ENCODE measurements at regions not wholly inside any gene's neighbourhood (a gene's known extent, or its start where the extent isn't known, plus 50 kb on each side); places are given as distances from the start of the nearest gene placed in this dataset.

GRCh38 chr4:114334884-114335330 lies 263.7 kb upstream of the UGT8 start:
- H3K4me3 ChIP-seq (ENCODE audit: extremely low read depth in 1 of 4, insufficient read depth in 2 of 4, low read depth in 3 of 4, low read length in 4 of 4), result no peak overlapping the region
- no peaks in the 10 kb centered on the region for H3K9me3 ChIP-seq (ENCODE audit: insufficient read depth in 2 of 2, low read depth in 1 of 2, low read length in 1 of 2)
- no peak overlapping the region for H3K18ac ChIP-seq (ENCODE audit: extremely low read depth, low read length)
- no peak overlapping the region for H2AFZ ChIP-seq (ENCODE audit: low read length)
- H3K79me2 ChIP-seq (ENCODE audit: control insufficient read depth in 1 of 2, insufficient read depth in 2 of 2, low read length in 2 of 2), result no peaks in the 10 kb centered on the region
- DNase-seq (ENCODE audit: low read depth in 1 of 2, low spot score in 2 of 2) (no peak), FAIRE-seq (no peak)
- no peak overlapping the region for H2BK5ac ChIP-seq (ENCODE audit: low read depth, low read length)
- H4K5ac ChIP-seq (ENCODE audit: insufficient read length, low read depth, low read length), result no peak overlapping the region
- no peak overlapping the region for H4K8ac ChIP-seq (ENCODE audit: extremely low read depth, insufficient read depth, low read length)
- no peak overlapping the region for H2BK120ac ChIP-seq (replicated peaks; ENCODE audit: low read depth, low read length)
- H3K4ac ChIP-seq (replicated peaks; ENCODE audit: insufficient read length, low read depth, low read length), result no peak overlapping the region
- no peak overlapping the region for H2BK20ac ChIP-seq (ENCODE audit: low read length)
- no peaks in the 10 kb centered on the region for H4K20me1 ChIP-seq (replicated peaks in 1 of 2; ENCODE audit: control insufficient read depth in 1 of 2, insufficient read depth in 2 of 2, low read length in 2 of 2)
- H3K9ac ChIP-seq (replicated peaks in 1 of 4; ENCODE audit: extremely low read depth in 1 of 4, low read depth in 3 of 4, low read length in 3 of 4), result no peak overlapping the region
- no peak overlapping the region for H3K23ac ChIP-seq (ENCODE audit: insufficient read length)
- no peak overlapping the region for H4K91ac ChIP-seq (replicated peaks; ENCODE audit: insufficient read length, low read length)
- no peak overlapping the region for H2AK5ac ChIP-seq (ENCODE audit: low read depth, low read length)
- POLR2A ChIA-PET (ENCODE audit: partially characterized antibody), result no interaction called here
- H2BK12ac ChIP-seq (ENCODE audit: low read depth, low read length), result no peak overlapping the region
- H2BK15ac ChIP-seq (ENCODE audit: low read length), result no peak overlapping the region
- H3K56ac ChIP-seq (replicated peaks; ENCODE audit: insufficient read length, low read depth, low read length), result no peak overlapping the region
- no peaks in the 10 kb centered on the region for H3K4me1 ChIP-seq (replicated peaks in 1 of 4; ENCODE audit: control insufficient read depth in 3 of 4, insufficient read depth in 4 of 4, low read length in 3 of 4)
- no peak overlapping the region for H3K4me2 ChIP-seq (ENCODE audit: insufficient read depth in 1 of 2, low read depth in 2 of 2, low read length in 2 of 2)
- no peak overlapping the region for H3K27ac ChIP-seq (ENCODE audit: low read depth, low read length)
- no peak for TF ChIP-seq TBP (IDR thresholded peaks at IDR 0.05; ENCODE audit: low read depth, low read length)
- TF ChIP-seq SUZ12 (IDR thresholded peaks at IDR 0.05; ENCODE audit: low read length), result no peak
- no peak for TF ChIP-seq TEAD4 (IDR thresholded peaks at IDR 0.05; ENCODE audit: low read depth, low read length)
- no peak for TF ChIP-seq BCL11A (IDR thresholded peaks at IDR 0.05; ENCODE audit: low read depth in 2 of 2, low read length in 2 of 2)
- no peaks in the 10 kb centered on the region for H3K23me2 ChIP-seq (ENCODE audit: low read depth, low read length)
- H3K14ac ChIP-seq (ENCODE audit: insufficient read length), result no peak overlapping the region
- no peaks in the 10 kb centered on the region for H3K36me3 ChIP-seq (ENCODE audit: control insufficient read depth in 2 of 4, insufficient read depth in 4 of 4, low read length in 3 of 4)
- 76% methylated on average over 2 of the region's 2 CpGs; no CpG with 5 or more reads in 1 of the 2 experiments for WGBS, 2 experiments (ENCODE audit: extremely low coverage in 1 of 2, insufficient coverage in 1 of 2, insufficient read length in 1 of 2, insufficient replicate concordance in 2 of 2, low coverage in 1 of 2, low lambda C conversion rate in 2 of 2, missing lambda C conversion rate in 1 of 2)
- no peaks in the 10 kb centered on the region for H3K79me1 ChIP-seq (ENCODE audit: low read depth, low read length)
- no peaks in the 10 kb centered on the region for H3K27me3 ChIP-seq (replicated peaks in 1 of 4; ENCODE audit: control insufficient read depth in 3 of 4, extremely low read depth in 1 of 4, insufficient read depth in 3 of 4, low read length in 3 of 4)
- CTCF ChIA-PET (ENCODE audit: partially characterized antibody), result no interaction called here

Measured in H1 (cell line).